ENCODE measurements at regions not wholly inside any gene's neighbourhood (a gene's known extent, or its start where the extent isn't known, plus 50 kb on each side); places are given as distances from the start of the nearest gene placed in this dataset.
A peak's percentile ranks its signal among the peaks of the same experiment; 100 is the strongest.

DNA sequence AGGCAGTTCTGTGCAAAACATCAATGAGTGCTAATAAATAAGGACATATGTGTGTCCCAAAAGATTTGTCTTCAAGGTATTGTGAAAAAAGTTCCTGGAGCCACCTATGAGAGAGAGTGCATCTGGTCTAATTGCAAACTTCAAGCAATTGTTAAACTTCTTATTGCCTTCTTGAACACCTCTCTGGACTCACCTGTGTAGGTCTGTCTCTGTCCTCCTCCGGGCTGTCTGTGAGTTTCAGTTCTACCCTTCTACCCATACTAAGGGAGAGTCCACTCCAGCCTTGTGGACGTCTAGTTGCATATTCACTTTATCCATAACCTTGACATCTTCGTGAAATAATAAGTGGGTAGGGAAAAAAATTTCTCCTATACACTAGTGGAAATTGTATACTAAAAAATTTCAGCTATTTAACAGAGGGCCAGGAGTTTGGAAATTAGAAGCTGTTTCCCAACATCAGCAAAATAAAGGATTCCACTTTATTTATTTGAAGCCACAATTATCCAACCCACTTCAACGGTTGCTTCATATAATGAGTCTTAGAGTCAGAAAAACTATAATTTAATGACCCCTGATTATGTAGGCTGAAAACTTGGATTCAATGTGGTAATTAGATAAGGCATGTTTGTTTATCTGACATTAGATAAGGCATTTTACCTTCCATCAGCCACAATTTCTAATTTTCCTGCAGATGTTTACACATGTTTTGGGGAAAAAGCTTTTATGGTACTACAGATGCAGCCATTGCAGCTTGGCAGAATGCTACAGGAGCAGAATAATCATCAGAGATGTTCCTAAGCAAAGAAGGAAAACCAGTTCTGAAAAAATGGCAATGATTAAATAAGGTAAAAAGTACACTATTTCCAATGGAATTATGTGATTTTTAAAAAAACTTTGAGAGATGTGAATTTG, 150.8 kb upstream of the FAM3C start:
- CTCF ChIA-PET = interaction anchor here (0.6 to 1.6 kb wide), 6 partner anchors 147 to 179 kb away, joined by 3 to 9 read pairs (median 4); partner anchors contain the start of gene FAM3C
- no peak overlapping the region for H3K18ac ChIP-seq (ENCODE audit: low read depth, low read length)
- H4K20me1 ChIP-seq (ENCODE audit: insufficient read depth, low read length) = no peaks in the 10 kb centered on the region
- H2BK120ac ChIP-seq (ENCODE audit: low read depth, low read length) = 0 out of 2 replicates have a peak overlapping the region, but pooled peaks have one; percentile 13
- ATAC-seq (ENCODE audit: low read depth) (peak; percentile 41), DNase-seq (no peak)
- H4K5ac ChIP-seq (ENCODE audit: low read depth, low read length) = no peak overlapping the region
- peaks cover 2% of the 10 kb centered on the region; the same call in 1 of the 2 replicates for H3K9me3 ChIP-seq (ENCODE audit: control insufficient read depth, insufficient read depth, low read length)
- H3K23ac ChIP-seq (ENCODE audit: low read depth, low read length) = 0 out of 2 replicates have a peak overlapping the region, but pooled peaks have one; percentile 33
- H3K4me3 ChIP-seq (ENCODE audit: insufficient read depth, low read depth, low read length) = no peak overlapping the region
- no peaks in the 10 kb centered on the region for H3K79me1 ChIP-seq (ENCODE audit: low read depth in 1 of 2, low read length in 2 of 2)
- H4K91ac ChIP-seq (ENCODE audit: insufficient read depth, low read depth, low read length) = no peak overlapping the region
- no peak overlapping the region for H3K4ac ChIP-seq (ENCODE audit: low read depth, low read length)
- H2BK15ac ChIP-seq (ENCODE audit: low read depth, low read length) = no peak overlapping the region; the same call in 2 of the 3 replicates
- intact Hi-C loops (cut with micrococcal nuclease) (loop anchor here (1.0 to 5.0 kb wide), 8 partner anchors 100 to 560 kb away; partner anchors contain the start of genes CPED1 and FAM3C), dilution Hi-C loops (cut with HindIII; ENCODE audit: low sequenced_read_pairs, unreplicated experiment) (no loop called here), in situ Hi-C loops (cut with MboI; ENCODE audit: low sequenced_read_pairs) (loop anchor here (5.0 to 10.0 kb wide), 2 partner anchors 180 to 422 kb away; no protein-coding TSS in a partner anchor)
- no CpG with 5 or more reads among the region's 4 CpGs for WGBS, 2 experiments (ENCODE audit: extremely low coverage in 2 of 2, insufficient read length in 1 of 2)
- H3K9me1 ChIP-seq (ENCODE audit: insufficient read depth, low read length) = no peaks in the 10 kb centered on the region
- H2BK5ac ChIP-seq (ENCODE audit: low read depth, low read length, poor library complexity, severe bottlenecking) = peak overlapping the region; percentile 50
- H4K8ac ChIP-seq (ENCODE audit: low read depth in 2 of 2, low read length in 2 of 2) = no peak overlapping the region
- H3K4me1 ChIP-seq (ENCODE audit: control insufficient read depth, insufficient read depth, low read length) = 0 out of 2 replicates have a peak, but pooled peaks cover 3% of the 10 kb centered on the region
- no peak overlapping the region for H3K27ac ChIP-seq (ENCODE audit: insufficient read depth, low read length)
- peak overlapping the region; percentile 7 for H2AK9ac ChIP-seq (replicated peaks; ENCODE audit: low read depth, low read length, poor library complexity)
- TF ChIP-seq POLR2A (IDR thresholded peaks at IDR 0.05; ENCODE audit: low read depth, low read length) (no peak), MAFK (IDR thresholded peaks at IDR 0.05; ENCODE audit: low read depth, low read length) (0 out of 2 replicates have a peak, but pooled peaks have one; percentile 30)
- no peak overlapping the region for H3K14ac ChIP-seq (replicated peaks; ENCODE audit: low read depth, low read length)
- no peak overlapping the region for H2AFZ ChIP-seq (replicated peaks; ENCODE audit: low read length, poor library complexity)
- H3K27me3 ChIP-seq (ENCODE audit: control insufficient read depth, insufficient read depth, low read length) = peaks cover 4% of the 10 kb centered on the region
- BruUV-seq (replicated peaks) = no TSS peak
- POLR2A ChIA-PET (ENCODE audit: unreplicated experiment) = no interaction called here
- peak overlapping the region; percentile 81 for H2BK20ac ChIP-seq (ENCODE audit: low read depth, low read length)
- no peak overlapping the region for H3K56ac ChIP-seq (ENCODE audit: extremely low read depth, insufficient read depth, low read length)
- H3K9ac ChIP-seq (ENCODE audit: low read depth, low read length) = no peak overlapping the region
- no peak overlapping the region; the same call in 1 of the 2 replicates for H2AK5ac ChIP-seq (ENCODE audit: low read depth, low read length)
- H3K36me3 ChIP-seq (ENCODE audit: control insufficient read depth, insufficient read depth, low read length) = no peaks in the 10 kb centered on the region
- H3K4me2 ChIP-seq (ENCODE audit: low read depth, low read length) = no peak overlapping the region; the same call in 1 of the 2 replicates

All from IMR-90 (cell line).